Transverse colon (tissue), 4 donors: ENCODE measurements at regions not wholly inside any gene's neighbourhood (a gene's known extent, or its start where the extent isn't known, plus 50 kb on each side); places are given as distances from the start of the nearest gene placed in this dataset.
"Not testable (repeated sequence)": the region's sequence is repeated elsewhere in the genome, so short reads cannot be mapped to it uniquely, and the experiment has no call there.

Experiments
- DNase-seq: peaks from one replicate; pipeline ENCODE4 v3.0.0-alpha.2; 2019
- H3K27ac ChIP-seq, 4 donors: fragments of 200-600 bp; sonication (generic); 2 replicates each; pipeline ENCODE4 v1.5.1; 2016 to 2018; ENCODE audit warnings: inconsistent platforms in 4 of 4
- H3K27me3 ChIP-seq: fragments of 200-600 bp; sonication (generic); 2 replicates; pipeline ENCODE4 v1.5.1; 2017; ENCODE audit warnings: inconsistent platforms
- H3K36me3 ChIP-seq, 4 donors: fragments of 200-600 bp; sonication (generic); 2 replicates each; pipeline ENCODE4 v1.5.1; 2017 to 2019; ENCODE audit warnings: inconsistent platforms in 4 of 4
- H3K4me1 ChIP-seq, 4 donors: fragments of 200-600 bp; sonication (generic); 2 replicates each; pipeline ENCODE4 v1.5.1; 2017 to 2020; ENCODE audit warnings: inconsistent platforms in 4 of 4
- H3K4me3 ChIP-seq, 4 donors: fragments of 200-600 bp; sonication (generic); 1 replicate in 1 of 4; 2 replicates in 3 of 4; pipeline versions ENCODE4 v1.5.1 to v1.6.1; 2017 to 2019; ENCODE audit warnings: inconsistent platforms in 4 of 4
- H3K9me3 ChIP-seq, 2 donors: fragments of 200-600 bp; sonication (generic); 2 replicates each; pipeline ENCODE4 v1.5.1; 2017 to 2019; ENCODE audit warnings: inconsistent platforms in 2 of 2
- CTCF ChIP-seq, 5 experiments: fragments of 200-600 bp in 3 of 5; fragments of 450-650 bp in 2 of 5; sonication (generic) in 3 of 5; IDR thresholded peaks; 1 replicate in 2 of 5; 2 replicates in 3 of 5; pipeline ENCODE4 v1.5.1; 2016 to 2017; ENCODE audit warnings: antibody characterized with exemption in 5 of 5, inconsistent platforms in 3 of 5, mild to moderate bottlenecking in 2 of 5, moderate library complexity in 1 of 5
- EP300 ChIP-seq: sonication (generic); formaldehyde crosslinking; IDR thresholded peaks from one replicate; pipeline ENCODE4 v1.6.1; 2017; ENCODE audit warnings: antibody characterized with exemption, low read depth
- POLR2A ChIP-seq: fragments of 450-650 bp; IDR thresholded peaks from one replicate; pipeline ENCODE4 v1.6.1; 2016; ENCODE audit warnings: antibody characterized with exemption, mild to moderate bottlenecking, moderate library complexity
- POLR2AphosphoS5 ChIP-seq, 3 donors: sonication (generic); formaldehyde crosslinking; IDR thresholded peaks; one replicate each; pipeline ENCODE4 v1.6.1; 2016; ENCODE audit warnings: antibody characterized with exemption in 3 of 3
- WGBS, 2 donors: methylation state at CpG; one replicate each; pipeline ENCODE4 v1.1.5; 2018; ENCODE audit warnings: low coverage in 1 of 2; 5-methylcytosine and 5-hydroxymethylcytosine counted together
- in situ Hi-C, 4 donors: fragments of 200-750 bp; cut with MboI; loops; one replicate each; pipeline versions ENCODE4 v1.15.0 to v1.15.1; 2017; ENCODE audit warnings: low sequenced_read_pairs in 3 of 4, low pct_ligation_motif_present in 1 of 4, low pct_unique_long_range_greater_than_20kb in 1 of 4
- intact Hi-C: fragments of 100-400 bp; cut with DNase I; formaldehyde crosslinking; loops from one replicate; pipeline ENCODE4 v1.15.1; 2023; ENCODE audit warnings: low total_unique reads

GRCh38 chr6:99668036-99668705 lies 61.5 kb downstream of the PRDM13 start:
- Histone ChIP-seq H3K9me3 (no peaks in the 10 kb centered on the region), H3K36me3 (no peaks in the 10 kb centered on the region), H3K4me3 (no peak overlapping the region), H3K27ac (no peak overlapping the region), H3K27me3 (no peaks in the 10 kb centered on the region), H3K4me1 (no peaks in the 10 kb centered on the region)
- in situ Hi-C loops = no loop called here
- intact Hi-C loops = no loop called here
- DNase-seq = no peak
- TF ChIP-seq CTCF (IDR thresholded peaks at IDR 0.05) = no peak
- no peak for TF ChIP-seq POLR2A
- TF ChIP-seq EP300 = no peak
- no peak for TF ChIP-seq POLR2AphosphoS5 (IDR thresholded peaks at IDR 0.05)
- WGBS, 2 donors = 58 to 68% methylated on average over 5 of the region's 5 CpGs

DNA sequence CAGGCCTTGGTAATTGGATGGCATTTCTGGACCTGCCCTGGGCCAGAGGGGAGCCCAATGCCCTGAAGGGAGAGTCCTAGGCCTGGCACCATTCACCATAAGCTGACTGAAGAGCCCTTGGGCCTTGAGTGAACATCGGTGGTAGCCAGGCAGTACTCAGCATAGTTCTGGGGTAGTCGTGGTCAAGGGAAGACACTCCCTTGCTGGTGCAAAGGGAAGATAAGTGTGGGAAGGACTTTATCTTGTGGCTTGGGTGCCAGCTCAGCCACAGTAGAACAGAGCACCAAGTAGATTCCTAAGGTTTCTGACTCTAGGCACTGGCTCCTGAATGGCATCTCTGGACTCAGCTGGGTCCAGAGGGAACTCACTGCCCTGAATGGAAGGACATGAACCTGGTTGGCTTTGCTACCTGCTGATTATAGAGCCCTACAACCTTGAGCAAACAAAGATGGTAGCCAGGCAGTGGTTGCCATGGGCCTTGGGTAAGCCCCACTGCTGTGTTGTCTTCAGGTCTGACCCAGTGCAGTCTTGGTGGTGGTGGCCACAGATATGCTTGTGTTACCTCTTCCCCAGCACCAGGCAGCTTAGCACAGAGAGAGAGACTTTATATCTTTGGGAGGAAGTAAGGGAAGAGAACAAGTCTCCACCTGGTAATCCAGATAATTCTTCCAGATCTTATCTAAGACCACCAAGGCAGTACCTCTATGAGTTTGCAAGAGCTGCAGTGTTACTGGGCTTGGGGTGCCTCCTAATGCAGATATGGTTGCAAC lies 83.5 kb downstream of the PRDM13 start:
- WGBS, 2 donors = 70% methylated on average over 2 of the region's 2 CpGs; no CpG with 5 or more reads in 1 of the 2 donors
- no peaks in the 10 kb centered on the region for H3K9me3 ChIP-seq
- TF ChIP-seq POLR2AphosphoS5 (IDR thresholded peaks at IDR 0.05) (no peak), CTCF (IDR thresholded peaks at IDR 0.05) (no peak), EP300 (no peak), POLR2A (no peak)
- no peaks in the 10 kb centered on the region for H3K4me1 ChIP-seq
- in situ Hi-C loops = no loop called here
- DNase-seq = no peak
- intact Hi-C loops = no loop called here
- no peaks in the 10 kb centered on the region for H3K27me3 ChIP-seq
- no peak overlapping the region for H3K4me3 ChIP-seq
- H3K27ac ChIP-seq = no peak overlapping the region
- no peaks in the 10 kb centered on the region for H3K36me3 ChIP-seq

DNA sequence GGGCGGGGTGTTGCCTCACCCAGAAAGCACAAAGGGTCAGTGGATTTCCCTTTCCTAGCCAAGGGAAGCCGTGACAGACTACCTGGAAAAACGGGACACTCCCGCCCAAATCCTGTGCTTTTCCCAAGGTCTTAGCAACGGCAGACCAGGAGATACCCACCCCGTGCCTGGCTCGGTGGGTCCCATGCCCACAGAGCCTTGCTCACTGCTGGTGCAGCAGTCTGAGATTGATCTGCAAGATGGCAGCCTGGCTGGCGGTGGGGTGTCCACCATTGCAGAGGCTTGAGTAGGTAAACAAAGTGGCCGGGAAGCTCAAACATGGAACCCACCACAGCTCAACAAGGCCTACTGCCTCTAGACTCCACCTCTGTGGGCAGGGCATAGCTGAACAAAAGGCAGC lies 95.7 kb downstream of the PRDM13 start:
- H3K4me3 ChIP-seq, H3K27me3 ChIP-seq, H3K27ac ChIP-seq, H3K36me3 ChIP-seq, intact Hi-C loops, DNase-seq, H3K4me1 ChIP-seq, in situ Hi-C loops, H3K9me3 ChIP-seq: not testable (repeated sequence)
- 75% methylated on average over 9 of the region's 9 CpGs; no CpG with 5 or more reads in 1 of the 2 donors for WGBS, 2 donors

GRCh38 chr6:99709062-99709461 lies 102.4 kb downstream of the PRDM13 start:
- Histone ChIP-seq H3K36me3 (no peaks in the 10 kb centered on the region), H3K4me3 (no peak overlapping the region), H3K27me3 (no peaks in the 10 kb centered on the region), H3K27ac (no peak overlapping the region), H3K9me3 (no peaks in the 10 kb centered on the region), H3K4me1 (no peaks in the 10 kb centered on the region)
- no peak for TF ChIP-seq POLR2AphosphoS5 (IDR thresholded peaks at IDR 0.05)
- TF ChIP-seq CTCF (IDR thresholded peaks at IDR 0.05) = no peak
- no peak for TF ChIP-seq EP300
- TF ChIP-seq POLR2A = no peak
- in situ Hi-C loops (no loop called here), intact Hi-C loops (no loop called here)
- DNase-seq = no peak

DNA sequence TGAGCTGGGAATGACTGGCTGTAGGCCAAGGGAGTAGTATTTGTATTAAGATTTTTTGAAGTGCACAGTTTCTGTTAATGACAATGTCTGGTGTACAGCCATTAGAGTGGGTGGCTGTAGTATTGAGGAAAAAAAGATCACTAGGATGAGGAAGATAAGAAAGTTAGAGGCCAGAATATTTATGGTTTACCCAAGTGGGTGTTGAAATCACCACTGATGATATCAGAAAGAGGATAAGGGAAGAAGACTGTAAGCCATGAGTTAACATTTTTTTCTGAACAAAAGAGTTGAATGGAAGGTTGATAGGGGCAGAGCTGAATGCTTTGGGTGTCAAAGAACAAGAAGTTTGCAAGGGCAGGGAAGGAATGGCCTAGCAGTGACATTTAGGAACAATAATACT lies 104.7 kb downstream of the PRDM13 start:
- Histone ChIP-seq H3K4me1 (no peaks in the 10 kb centered on the region), H3K9me3 (no peaks in the 10 kb centered on the region), H3K36me3 (no peaks in the 10 kb centered on the region), H3K27me3 (no peaks in the 10 kb centered on the region), H3K27ac (no peak overlapping the region), H3K4me3 (no peak overlapping the region)
- intact Hi-C loops (no loop called here), in situ Hi-C loops (no loop called here)
- TF ChIP-seq CTCF (IDR thresholded peaks at IDR 0.05) = no peak
- no peak for DNase-seq
